ENCODE measurements at regions not wholly inside any gene's neighbourhood (a gene's known extent, or its start where the extent isn't known, plus 50 kb on each side); places are given as distances from the start of the nearest gene placed in this dataset.
"Not testable (repeated sequence)": the region's sequence is repeated elsewhere in the genome, so short reads cannot be mapped to it uniquely, and the experiment has no call there.

GRCh38 chr15:31623297-31623696 is 296.7 kb downstream of the KLF13 start:
- H3K4me3 ChIP-seq (replicated peaks in 1 of 3; ENCODE audit: insufficient read depth in 1 of 3, low read depth in 1 of 3, low read length in 3 of 3); BruUV-seq (replicated peaks); H2AFZ ChIP-seq (ENCODE audit: low read depth, low read length); FAIRE-seq; CTCF ChIA-PET; dilution Hi-C loops (cut with MboI; ENCODE audit: extremely low pct_ligation_motif_present, low sequenced_read_pairs); H3K27ac ChIP-seq (ENCODE audit: insufficient read depth, low read depth, low read length); intact Hi-C loops (cut with micrococcal nuclease); DNase-seq (ENCODE audit: low read depth, low spot score); H3K36me3 ChIP-seq (ENCODE audit: control insufficient read depth in 2 of 2, extremely low read depth in 1 of 2, insufficient read depth in 2 of 2, low read length in 2 of 2); POLR2A ChIA-PET; H3K79me2 ChIP-seq (ENCODE audit: control insufficient read depth, insufficient read depth, low read length); H3K9me3 ChIP-seq (replicated peaks; ENCODE audit: control insufficient read depth, insufficient read depth, low read length); H4K20me1 ChIP-seq (replicated peaks; ENCODE audit: control insufficient read depth, extremely low read depth, insufficient read depth, low read length); H3K4me2 ChIP-seq (ENCODE audit: insufficient read depth, low read length); H3K4me1 ChIP-seq (ENCODE audit: control insufficient read depth, extremely low read depth, insufficient read depth, low read length); H3K27me3 ChIP-seq (ENCODE audit: control insufficient read depth in 2 of 2, insufficient read depth in 2 of 2, low read length in 2 of 2); H3K9me1 ChIP-seq (replicated peaks; ENCODE audit: control insufficient read depth, extremely low read depth, insufficient read depth, low read length); H3K9ac ChIP-seq (replicated peaks; ENCODE audit: extremely low read depth, insufficient read depth, low read length): not testable (repeated sequence)

GRCh38 chr15:31624115-31624514 is 297.5 kb downstream of the KLF13 start:
- intact Hi-C loops (cut with micrococcal nuclease); H3K4me2 ChIP-seq (ENCODE audit: insufficient read depth, low read length); dilution Hi-C loops (cut with MboI; ENCODE audit: extremely low pct_ligation_motif_present, low sequenced_read_pairs); H3K4me1 ChIP-seq (ENCODE audit: control insufficient read depth, extremely low read depth, insufficient read depth, low read length); H3K36me3 ChIP-seq (ENCODE audit: control insufficient read depth in 2 of 2, extremely low read depth in 1 of 2, insufficient read depth in 2 of 2, low read length in 2 of 2); CTCF ChIA-PET; BruUV-seq (replicated peaks); H3K9me1 ChIP-seq (replicated peaks; ENCODE audit: control insufficient read depth, extremely low read depth, insufficient read depth, low read length); H3K27me3 ChIP-seq (ENCODE audit: control insufficient read depth in 2 of 2, insufficient read depth in 2 of 2, low read length in 2 of 2); H4K20me1 ChIP-seq (replicated peaks; ENCODE audit: control insufficient read depth, extremely low read depth, insufficient read depth, low read length); H3K9ac ChIP-seq (replicated peaks; ENCODE audit: extremely low read depth, insufficient read depth, low read length); H3K27ac ChIP-seq (ENCODE audit: insufficient read depth, low read depth, low read length); POLR2A ChIA-PET; FAIRE-seq; H2AFZ ChIP-seq (ENCODE audit: low read depth, low read length); DNase-seq (ENCODE audit: low read depth, low spot score); H3K79me2 ChIP-seq (ENCODE audit: control insufficient read depth, insufficient read depth, low read length); H3K4me3 ChIP-seq (replicated peaks in 1 of 3; ENCODE audit: insufficient read depth in 1 of 3, low read depth in 1 of 3, low read length in 3 of 3); H3K9me3 ChIP-seq (replicated peaks; ENCODE audit: control insufficient read depth, insufficient read depth, low read length): not testable (repeated sequence)

GRCh38 chr15:31635715-31636114 is 309.1 kb downstream of the KLF13 start:
- H3K27me3 ChIP-seq (ENCODE audit: control insufficient read depth in 2 of 2, insufficient read depth in 2 of 2, low read length in 2 of 2); H3K4me2 ChIP-seq (ENCODE audit: insufficient read depth, low read length); H3K27ac ChIP-seq (ENCODE audit: insufficient read depth, low read depth, low read length); H2AFZ ChIP-seq (ENCODE audit: low read depth, low read length); dilution Hi-C loops (cut with MboI; ENCODE audit: extremely low pct_ligation_motif_present, low sequenced_read_pairs); H3K4me3 ChIP-seq (replicated peaks in 1 of 3; ENCODE audit: insufficient read depth in 1 of 3, low read depth in 1 of 3, low read length in 3 of 3); H3K79me2 ChIP-seq (ENCODE audit: control insufficient read depth, insufficient read depth, low read length); intact Hi-C loops (cut with micrococcal nuclease); H3K4me1 ChIP-seq (ENCODE audit: control insufficient read depth, extremely low read depth, insufficient read depth, low read length); FAIRE-seq; H3K9ac ChIP-seq (replicated peaks; ENCODE audit: extremely low read depth, insufficient read depth, low read length); H3K36me3 ChIP-seq (ENCODE audit: control insufficient read depth in 2 of 2, extremely low read depth in 1 of 2, insufficient read depth in 2 of 2, low read length in 2 of 2); POLR2A ChIA-PET; H4K20me1 ChIP-seq (replicated peaks; ENCODE audit: control insufficient read depth, extremely low read depth, insufficient read depth, low read length); CTCF ChIA-PET; BruUV-seq (replicated peaks); DNase-seq (ENCODE audit: low read depth, low spot score); H3K9me3 ChIP-seq (replicated peaks; ENCODE audit: control insufficient read depth, insufficient read depth, low read length); H3K9me1 ChIP-seq (replicated peaks; ENCODE audit: control insufficient read depth, extremely low read depth, insufficient read depth, low read length): not testable (repeated sequence)

- FAIRE-seq; DNase-seq (ENCODE audit: low read depth, low spot score); H3K4me3 ChIP-seq (replicated peaks in 1 of 3; ENCODE audit: insufficient read depth in 1 of 3, low read depth in 1 of 3, low read length in 3 of 3); H3K27me3 ChIP-seq (ENCODE audit: control insufficient read depth in 2 of 2, insufficient read depth in 2 of 2, low read length in 2 of 2); H3K9ac ChIP-seq (replicated peaks; ENCODE audit: extremely low read depth, insufficient read depth, low read length); H3K27ac ChIP-seq (ENCODE audit: insufficient read depth, low read depth, low read length); CTCF ChIA-PET; H3K4me2 ChIP-seq (ENCODE audit: insufficient read depth, low read length); H3K36me3 ChIP-seq (ENCODE audit: control insufficient read depth in 2 of 2, extremely low read depth in 1 of 2, insufficient read depth in 2 of 2, low read length in 2 of 2); H3K9me1 ChIP-seq (replicated peaks; ENCODE audit: control insufficient read depth, extremely low read depth, insufficient read depth, low read length); H4K20me1 ChIP-seq (replicated peaks; ENCODE audit: control insufficient read depth, extremely low read depth, insufficient read depth, low read length); H2AFZ ChIP-seq (ENCODE audit: low read depth, low read length); intact Hi-C loops (cut with micrococcal nuclease); H3K79me2 ChIP-seq (ENCODE audit: control insufficient read depth, insufficient read depth, low read length); POLR2A ChIA-PET; BruUV-seq (replicated peaks); H3K9me3 ChIP-seq (replicated peaks; ENCODE audit: control insufficient read depth, insufficient read depth, low read length); H3K4me1 ChIP-seq (ENCODE audit: control insufficient read depth, extremely low read depth, insufficient read depth, low read length); dilution Hi-C loops (cut with MboI; ENCODE audit: extremely low pct_ligation_motif_present, low sequenced_read_pairs): not testable (repeated sequence)
Measured at GRCh38 chr15:31636911-31637310, 310.3 kb downstream of the KLF13 start.

Data from endothelial cell of umbilical vein (primary cell).